ENCODE measurements at regions not wholly inside any gene's neighbourhood (a gene's known extent, or its start where the extent isn't known, plus 50 kb on each side); places are given as distances from the start of the nearest gene placed in this dataset.
"Not testable (repeated sequence)": the region's sequence is repeated elsewhere in the genome, so short reads cannot be mapped to it uniquely, and the experiment has no call there.

DNA sequence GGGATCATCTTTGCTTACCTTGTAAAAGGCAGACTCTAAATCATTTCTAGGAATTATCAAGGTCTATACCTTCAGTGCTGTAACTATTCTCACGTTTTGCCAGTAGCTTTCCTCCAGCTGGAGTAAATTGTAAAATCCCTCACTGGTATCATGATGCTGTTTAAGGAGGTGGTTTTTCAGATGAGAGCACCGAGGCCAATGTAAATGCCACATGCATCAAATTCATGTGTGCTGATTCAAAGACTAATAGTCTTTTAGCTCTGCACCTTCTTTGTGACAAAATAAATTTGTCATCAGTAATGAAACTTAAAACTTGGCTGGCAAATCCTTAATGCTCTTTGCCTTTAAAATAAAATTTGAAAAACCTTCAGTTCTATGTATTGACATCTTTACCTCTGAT is 503.8 kb downstream of the SETD4 start:
- Histone ChIP-seq H3K27me3 (ENCODE audit: control insufficient read depth, insufficient read depth, low read length) (peaks cover 2% of the 10 kb centered on the region; the same call in 1 of the 2 replicates), H3K27ac (ENCODE audit: low read length) (no peak overlapping the region), H3K4me3 (ENCODE audit: low read depth in 2 of 2, low read length in 2 of 2) (no peak overlapping the region), H3K36me3 (ENCODE audit: control insufficient read depth, insufficient read depth, low read length) (no peaks in the 10 kb centered on the region), H3K4me1 (ENCODE audit: control insufficient read depth, insufficient read depth, low read length) (no peaks in the 10 kb centered on the region), H3K9me3 (ENCODE audit: control insufficient read depth, insufficient read depth, low read depth, low read length) (no peaks in the 10 kb centered on the region)
- ATAC-seq = no peak
- no peak for DNase-seq (ENCODE audit: low read depth, low spot score)
- no peak for TF ChIP-seq REST (IDR thresholded peaks at IDR 0.05; ENCODE audit: insufficient read depth in 1 of 2, low read depth in 2 of 2, low read length in 1 of 2)
- TF ChIP-seq, protein P1, sequence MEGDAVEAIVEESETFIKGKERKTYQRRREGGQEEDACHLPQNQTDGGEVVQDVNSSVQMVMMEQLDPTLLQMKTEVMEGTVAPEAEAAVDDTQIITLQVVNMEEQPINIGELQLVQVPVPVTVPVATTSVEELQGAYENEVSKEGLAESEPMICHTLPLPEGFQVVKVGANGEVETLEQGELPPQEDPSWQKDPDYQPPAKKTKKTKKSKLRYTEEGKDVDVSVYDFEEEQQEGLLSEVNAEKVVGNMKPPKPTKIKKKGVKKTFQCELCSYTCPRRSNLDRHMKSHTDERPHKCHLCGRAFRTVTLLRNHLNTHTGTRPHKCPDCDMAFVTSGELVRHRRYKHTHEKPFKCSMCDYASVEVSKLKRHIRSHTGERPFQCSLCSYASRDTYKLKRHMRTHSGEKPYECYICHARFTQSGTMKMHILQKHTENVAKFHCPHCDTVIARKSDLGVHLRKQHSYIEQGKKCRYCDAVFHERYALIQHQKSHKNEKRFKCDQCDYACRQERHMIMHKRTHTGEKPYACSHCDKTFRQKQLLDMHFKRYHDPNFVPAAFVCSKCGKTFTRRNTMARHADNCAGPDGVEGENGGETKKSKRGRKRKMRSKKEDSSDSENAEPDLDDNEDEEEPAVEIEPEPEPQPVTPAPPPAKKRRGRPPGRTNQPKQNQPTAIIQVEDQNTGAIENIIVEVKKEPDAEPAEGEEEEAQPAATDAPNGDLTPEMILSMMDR (IDR thresholded peaks at IDR 0.05) = no peak
- no peak for TF ChIP-seq POLR2AphosphoS5 (IDR thresholded peaks at IDR 0.05; ENCODE audit: low read depth, low read length)
- no peak for TF ChIP-seq TCF7L2 (IDR thresholded peaks at IDR 0.05; ENCODE audit: low read depth, low read length)
- no peak for TF ChIP-seq SIN3A (IDR thresholded peaks at IDR 0.05; ENCODE audit: borderline replicate concordance, insufficient read depth, low read depth, low read length)
- BruUV-seq (replicated peaks) = no TSS peak
- intact Hi-C loops (cut with micrococcal nuclease; ENCODE audit: unreplicated experiment) = no loop called here
- CTCF ChIA-PET = no interaction called here
- in situ Hi-C loops (cut with HindIII; ENCODE audit: low pct_unique_long_range_greater_than_20kb, low sequenced_read_pairs) = no loop called here
- POLR2A ChIA-PET = no interaction called here

DNA sequence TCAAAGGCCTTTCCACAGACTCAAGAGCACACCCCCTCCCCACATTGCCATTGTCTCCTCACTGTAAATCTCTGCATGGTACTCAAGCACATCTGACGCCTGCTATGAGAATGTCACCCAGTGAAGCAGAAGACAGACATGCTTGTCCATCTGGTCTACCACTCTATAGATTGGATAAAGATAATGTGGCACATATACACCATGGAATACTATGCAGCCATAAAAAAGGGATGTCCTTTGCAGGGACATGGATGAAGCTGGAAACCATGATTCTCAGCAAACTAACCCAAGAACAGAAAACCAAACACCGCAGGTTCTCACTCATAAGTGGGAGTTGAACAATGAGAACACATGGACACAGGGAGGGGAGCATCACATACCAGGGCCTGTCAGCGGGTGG is 503.4 kb upstream of the RUNX1 start:
- ATAC-seq; H3K27ac ChIP-seq (ENCODE audit: low read length); H3K9me3 ChIP-seq (ENCODE audit: control insufficient read depth, insufficient read depth, low read depth, low read length); H3K27me3 ChIP-seq (ENCODE audit: control insufficient read depth, insufficient read depth, low read length); CTCF ChIA-PET; DNase-seq (ENCODE audit: low read depth, low spot score); intact Hi-C loops (cut with micrococcal nuclease; ENCODE audit: unreplicated experiment); H3K4me1 ChIP-seq (ENCODE audit: control insufficient read depth, insufficient read depth, low read length); POLR2A ChIA-PET; H3K4me3 ChIP-seq (ENCODE audit: low read depth in 2 of 2, low read length in 2 of 2); BruUV-seq (replicated peaks); in situ Hi-C loops (cut with HindIII; ENCODE audit: low pct_unique_long_range_greater_than_20kb, low sequenced_read_pairs); H3K36me3 ChIP-seq (ENCODE audit: control insufficient read depth, insufficient read depth, low read length): not testable (repeated sequence)

GRCh38 chr21:35548904-35549615 is 500.0 kb upstream of the RUNX1 start:
- intact Hi-C loops (cut with micrococcal nuclease; ENCODE audit: unreplicated experiment) (no loop called here), in situ Hi-C loops (cut with HindIII; ENCODE audit: low pct_unique_long_range_greater_than_20kb, low sequenced_read_pairs) (no loop called here)
- POLR2A ChIA-PET = no interaction called here
- no peak overlapping the region for H3K27ac ChIP-seq (ENCODE audit: low read length)
- no peak overlapping the region for H3K4me3 ChIP-seq (ENCODE audit: low read depth in 2 of 2, low read length in 2 of 2)
- CTCF ChIA-PET = no interaction called here
- H3K36me3 ChIP-seq (ENCODE audit: control insufficient read depth, insufficient read depth, low read length) = no peaks in the 10 kb centered on the region
- no peak for TF ChIP-seq SIN3A (IDR thresholded peaks at IDR 0.05; ENCODE audit: borderline replicate concordance, insufficient read depth, low read depth, low read length)
- no peak for TF ChIP-seq TCF7L2 (IDR thresholded peaks at IDR 0.05; ENCODE audit: low read depth, low read length)
- TF ChIP-seq, protein P1 (IDR thresholded peaks at IDR 0.05) = no peak
- no peak for TF ChIP-seq REST (IDR thresholded peaks at IDR 0.05; ENCODE audit: insufficient read depth in 1 of 2, low read depth in 2 of 2, low read length in 1 of 2)
- TF ChIP-seq POLR2AphosphoS5 (IDR thresholded peaks at IDR 0.05; ENCODE audit: low read depth, low read length) = no peak
- no peaks in the 10 kb centered on the region for H3K27me3 ChIP-seq (ENCODE audit: control insufficient read depth, insufficient read depth, low read length)
- BruUV-seq (replicated peaks) = no TSS peak
- DNase-seq (ENCODE audit: low read depth, low spot score) (no peak), ATAC-seq (no peak)
- no peaks in the 10 kb centered on the region for H3K9me3 ChIP-seq (ENCODE audit: control insufficient read depth, insufficient read depth, low read depth, low read length)
- no peaks in the 10 kb centered on the region for H3K4me1 ChIP-seq (ENCODE audit: control insufficient read depth, insufficient read depth, low read length)
